T-helper 17 cell (primary cell): ENCODE measurements at regions not wholly inside any gene's neighbourhood (a gene's known extent, or its start where the extent isn't known, plus 50 kb on each side); places are given as distances from the start of the nearest gene placed in this dataset.

ENCODE experiments used
- ATAC-seq: fragments of 150-1000 bp; cut with Tn5 transposase; 2 replicates; pipeline ENCODE4 v1.10.0; 2021; ENCODE audit warnings: mild to moderate bottlenecking, moderate library complexity
- DNase-seq, 3 donors: peaks; one replicate each; pipeline versions ENCODE4 v3.0.0 to v3.0.0-alpha.2; 2020 to 2021
- H3K9me3 ChIP-seq: one replicate; pipeline ENCODE4 v1.7.0; 2013; ENCODE audit warnings: low read length, mild to moderate bottlenecking; ENCODE audit not compliant: control insufficient read depth, poor library complexity, severe bottlenecking
- H3K27ac Mint-ChIP-seq: one replicate; pipeline ENCODE4 v1.8.0; 2022; ENCODE audit warnings: mild to moderate bottlenecking, moderate library complexity, mixed read lengths
- H3K27me3 Mint-ChIP-seq: one replicate; pipeline ENCODE4 v1.8.0; 2022; ENCODE audit warnings: mixed read lengths
- H3K36me3 Mint-ChIP-seq: one replicate; pipeline ENCODE4 v1.8.0; 2022; ENCODE audit warnings: low read depth, mixed read lengths
- H3K4me1 Mint-ChIP-seq: one replicate; pipeline ENCODE4 v1.8.0; 2022; ENCODE audit warnings: mild to moderate bottlenecking, mixed read lengths
- H3K4me3 Mint-ChIP-seq: one replicate; pipeline ENCODE4 v1.8.0; 2022; ENCODE audit warnings: mild to moderate bottlenecking, moderate library complexity, mixed read lengths

GRCh38 chrY:8202837-8203236, 1134.4 kb upstream of the TSPY4 start:
- H3K27me3 Mint-ChIP-seq, result no peaks in the 10 kb centered on the region
- no peaks in the 10 kb centered on the region for H3K9me3 ChIP-seq
- no peaks in the 10 kb centered on the region for H3K36me3 Mint-ChIP-seq
- no peak overlapping the region for H3K27ac Mint-ChIP-seq
- no peak overlapping the region for H3K4me3 Mint-ChIP-seq
- no peaks in the 10 kb centered on the region for H3K4me1 Mint-ChIP-seq
- no peak for DNase-seq
- ATAC-seq, result no peak

GRCh38 chrY:8241144-8241543, 1096.1 kb upstream of the TSPY4 start:
- H3K9me3 ChIP-seq, result no peaks in the 10 kb centered on the region
- H3K36me3 Mint-ChIP-seq, result no peaks in the 10 kb centered on the region
- peaks cover 6% of the 10 kb centered on the region for H3K27me3 Mint-ChIP-seq
- no peaks in the 10 kb centered on the region for H3K4me1 Mint-ChIP-seq
- H3K27ac Mint-ChIP-seq, result no peak overlapping the region
- H3K4me3 Mint-ChIP-seq, result no peak overlapping the region
- DNase-seq (no peak), ATAC-seq (no peak)

DNA sequence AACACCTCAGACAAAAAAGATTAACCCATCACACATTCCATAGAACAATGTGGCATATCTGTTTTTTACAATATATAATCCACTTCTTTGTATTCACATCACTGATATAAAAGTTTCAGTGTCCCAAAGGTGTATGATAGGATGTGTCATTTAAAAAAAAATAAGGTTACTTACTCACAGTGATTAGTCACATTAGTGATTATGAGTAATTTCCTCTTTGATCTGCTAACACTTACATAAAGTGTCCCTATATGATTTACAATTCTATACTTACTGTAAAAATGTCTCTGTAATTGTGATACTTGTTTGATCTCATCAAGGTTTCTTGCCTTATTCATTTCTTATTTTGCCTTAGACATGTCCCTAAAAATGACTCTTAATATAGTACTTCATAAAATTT, 1063.5 kb upstream of the TSPY4 start:
- H3K27ac Mint-ChIP-seq, result no peak overlapping the region
- no peaks in the 10 kb centered on the region for H3K4me1 Mint-ChIP-seq
- H3K36me3 Mint-ChIP-seq, result no peaks in the 10 kb centered on the region
- no peak overlapping the region for H3K4me3 Mint-ChIP-seq
- ATAC-seq, result no peak
- no peaks in the 10 kb centered on the region for H3K9me3 ChIP-seq
- no peak for DNase-seq
- no peaks in the 10 kb centered on the region for H3K27me3 Mint-ChIP-seq

DNA sequence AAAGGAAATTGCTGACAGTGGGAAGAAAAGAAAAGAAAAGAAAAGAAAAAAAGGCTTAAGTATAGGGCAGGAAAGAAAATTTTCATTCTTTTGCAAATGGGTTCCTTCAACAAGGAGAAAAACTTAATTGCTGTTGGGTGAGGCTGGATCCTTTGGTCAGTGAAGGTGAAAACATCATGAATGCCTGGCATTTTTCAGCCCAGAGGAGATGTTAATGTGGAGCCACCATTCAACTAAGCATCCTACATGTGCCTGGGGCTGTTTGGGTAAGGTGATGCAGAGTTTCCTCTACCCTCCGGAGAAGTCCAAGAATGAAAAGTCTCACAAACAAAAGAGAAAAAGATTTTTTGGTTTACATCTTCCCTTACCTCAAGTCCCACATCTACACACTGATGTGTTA, 1032.2 kb upstream of the TSPY4 start:
- ATAC-seq, result no peak
- Mint-ChIP-seq H3K27ac (no peak overlapping the region), H3K27me3 (no peaks in the 10 kb centered on the region), H3K4me1 (no peaks in the 10 kb centered on the region), H3K36me3 (no peaks in the 10 kb centered on the region), H3K4me3 (no peak overlapping the region)
- DNase-seq, result no peak
- H3K9me3 ChIP-seq, result no peaks in the 10 kb centered on the region

DNA sequence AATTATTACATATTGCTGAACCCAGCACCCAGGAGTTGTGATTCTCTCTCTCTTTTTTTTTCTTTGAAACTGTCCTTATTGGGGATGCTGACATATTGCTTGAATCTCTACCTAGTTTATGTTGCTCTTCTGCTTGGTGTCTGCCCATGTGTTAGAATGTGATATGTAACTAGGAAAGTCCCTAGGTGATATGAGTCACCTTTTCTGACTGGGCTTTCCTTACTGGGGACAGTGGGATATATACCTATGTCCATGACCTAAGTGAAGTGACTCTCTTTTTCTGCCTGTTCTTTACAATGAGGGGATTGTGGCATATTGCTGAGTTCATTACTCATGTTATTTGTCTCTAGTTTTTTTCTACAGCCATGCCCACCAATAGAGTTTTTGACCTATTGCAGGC, 1013.2 kb upstream of the TSPY4 start:
- Mint-ChIP-seq H3K27me3 (no peaks in the 10 kb centered on the region), H3K27ac (no peak overlapping the region)

DNA sequence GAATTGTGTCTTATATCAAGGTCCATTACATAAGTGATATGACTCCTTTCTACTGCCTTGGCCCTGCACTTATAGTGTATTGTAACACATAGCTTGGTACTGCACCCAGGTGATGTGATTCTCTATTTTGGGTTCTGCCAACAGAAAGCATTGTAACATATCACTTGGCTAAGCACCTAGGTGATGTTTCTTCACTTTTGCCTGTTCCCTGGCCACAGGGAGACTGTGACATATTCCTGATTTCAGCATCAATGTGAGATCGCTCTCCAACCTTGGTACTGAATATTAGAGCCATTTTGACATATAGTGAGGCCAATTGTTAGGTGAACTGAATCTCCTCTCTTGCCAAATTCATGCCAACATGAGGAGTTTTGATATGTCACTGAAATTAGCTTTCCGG, 1010.3 kb upstream of the TSPY4 start:
- Mint-ChIP-seq H3K27me3 (no peaks in the 10 kb centered on the region), H3K4me1 (no peaks in the 10 kb centered on the region), H3K27ac (no peak overlapping the region), H3K36me3 (no peaks in the 10 kb centered on the region), H3K4me3 (no peak overlapping the region)
- DNase-seq, result no peak
- ATAC-seq, result no peak
- H3K9me3 ChIP-seq, result no peaks in the 10 kb centered on the region

More for the DNA sequence above, 1013.2 kb upstream of the TSPY4 start:
- no peak for ATAC-seq
- no peaks in the 10 kb centered on the region for H3K9me3 ChIP-seq
- Mint-ChIP-seq H3K4me3 (no peak overlapping the region), H3K36me3 (no peaks in the 10 kb centered on the region), H3K4me1 (no peaks in the 10 kb centered on the region)
- no peak for DNase-seq

DNA sequence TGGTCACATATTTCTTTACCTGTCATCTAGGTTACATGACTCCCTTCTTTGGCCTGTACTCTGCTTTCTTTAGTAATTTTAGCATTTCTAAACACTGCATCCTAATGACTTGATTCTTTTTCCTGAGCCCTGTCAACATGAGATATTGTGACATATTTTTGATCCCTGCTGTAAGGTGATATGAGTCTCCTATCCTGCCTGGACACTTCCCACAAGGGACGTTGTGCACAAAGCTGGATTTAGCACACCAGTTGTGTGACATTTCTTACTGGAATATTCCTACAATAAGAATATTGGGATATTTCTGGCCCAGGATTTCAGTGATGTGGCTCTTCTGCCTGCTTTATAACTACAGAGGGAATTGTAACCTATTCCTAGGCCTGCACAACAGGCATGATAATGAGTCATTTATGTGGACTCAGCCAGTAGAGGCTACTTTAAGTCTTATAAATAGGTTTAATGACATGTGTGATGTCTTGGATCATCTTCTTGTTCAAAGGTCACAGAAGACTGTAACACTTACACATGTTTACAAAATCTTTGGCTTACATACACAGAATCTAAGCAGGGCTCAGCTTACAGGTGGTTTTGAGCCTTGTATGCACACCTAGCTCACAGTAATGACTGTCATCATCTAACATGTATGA, 1009.4 kb upstream of the TSPY4 start:
- no peaks in the 10 kb centered on the region for H3K27me3 Mint-ChIP-seq
- H3K27ac Mint-ChIP-seq, result no peak overlapping the region
- H3K4me1 Mint-ChIP-seq, result no peaks in the 10 kb centered on the region
- ATAC-seq (no peak), DNase-seq (no peak)
- H3K4me3 Mint-ChIP-seq, result no peak overlapping the region
- H3K9me3 ChIP-seq, result no peaks in the 10 kb centered on the region
- no peaks in the 10 kb centered on the region for H3K36me3 Mint-ChIP-seq

DNA sequence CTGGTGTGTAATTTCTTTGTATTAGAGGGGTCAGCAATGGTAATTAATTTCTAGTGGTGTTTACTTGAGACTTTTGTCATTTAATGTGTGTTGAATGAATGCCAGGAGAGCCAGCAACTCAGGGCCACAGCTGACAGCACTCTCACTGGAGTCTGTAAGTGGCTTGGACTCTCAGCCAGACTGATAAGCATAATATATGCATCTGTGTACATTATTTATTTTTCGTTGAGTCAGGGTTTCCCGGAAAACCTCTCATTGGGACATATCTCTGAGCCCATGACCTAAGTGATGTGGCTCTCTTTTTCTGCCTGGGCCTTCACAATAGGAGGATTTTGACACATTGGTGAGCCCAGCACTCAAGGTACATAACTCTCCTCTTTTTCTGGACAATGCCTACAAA, 1007.8 kb upstream of the TSPY4 start:
- Mint-ChIP-seq H3K36me3 (no peaks in the 10 kb centered on the region), H3K27ac (no peak overlapping the region), H3K4me1 (no peaks in the 10 kb centered on the region), H3K27me3 (no peaks in the 10 kb centered on the region), H3K4me3 (no peak overlapping the region)
- ATAC-seq (no peak), DNase-seq (no peak)
- H3K9me3 ChIP-seq, result no peaks in the 10 kb centered on the region

- H3K27me3 Mint-ChIP-seq, result no peaks in the 10 kb centered on the region
- no peaks in the 10 kb centered on the region for H3K9me3 ChIP-seq
- ATAC-seq, result no peak
- no peak for DNase-seq
- H3K36me3 Mint-ChIP-seq, result no peaks in the 10 kb centered on the region
- no peak overlapping the region for H3K4me3 Mint-ChIP-seq
- no peak overlapping the region for H3K27ac Mint-ChIP-seq
- H3K4me1 Mint-ChIP-seq, result no peaks in the 10 kb centered on the region
Measured at GRCh38 chrY:8329929-8330328, 1007.3 kb upstream of the TSPY4 start.

- Mint-ChIP-seq H3K4me3 (no peak overlapping the region), H3K4me1 (no peaks in the 10 kb centered on the region), H3K27ac (no peak overlapping the region)
Measured at GRCh38 chrY:8333328-8333727, 1003.9 kb upstream of the TSPY4 start.

GRCh38 chrY:8335299-8335835, 1001.9 kb upstream of the TSPY4 start:
- no peak overlapping the region for H3K27ac Mint-ChIP-seq

More at GRCh38 chrY:8333328-8333727, 1003.9 kb upstream of the TSPY4 start:
- Mint-ChIP-seq H3K27me3 (no peaks in the 10 kb centered on the region), H3K36me3 (no peaks in the 10 kb centered on the region)
- H3K9me3 ChIP-seq, result no peaks in the 10 kb centered on the region
- DNase-seq (no peak), ATAC-seq (no peak)

DNA sequence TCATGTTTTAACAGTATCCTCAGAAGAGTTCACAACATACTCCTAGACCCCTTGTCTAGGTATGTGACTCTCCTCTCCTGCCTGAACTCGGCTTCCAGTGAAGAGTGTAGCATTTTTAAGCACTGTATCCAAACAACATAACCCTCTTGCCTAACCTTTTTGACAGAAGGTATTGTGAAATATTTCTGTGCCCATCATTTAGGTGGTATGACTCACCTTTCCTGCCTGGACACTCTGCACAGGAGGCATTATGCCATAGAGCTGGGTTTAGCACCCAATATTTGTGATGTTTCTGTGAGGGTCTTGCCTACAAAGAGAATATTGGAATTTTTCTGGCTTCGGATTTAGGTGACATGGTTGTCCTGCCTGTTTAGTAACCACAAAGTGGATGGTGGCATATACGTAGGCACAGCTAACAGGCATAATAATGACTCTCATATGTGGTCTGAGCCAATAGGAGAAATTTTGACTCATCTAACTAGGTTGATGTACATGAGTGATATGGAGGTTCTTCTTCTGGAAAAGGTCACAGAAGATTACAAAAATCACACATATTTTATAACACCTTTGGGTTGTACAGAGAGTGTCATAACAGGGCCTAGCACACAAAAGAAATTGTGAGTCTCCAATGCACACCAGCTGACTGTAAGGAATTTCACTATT, 1001.0 kb upstream of the TSPY4 start:
- Mint-ChIP-seq H3K4me3 (no peak overlapping the region), H3K27ac (no peak overlapping the region), H3K4me1 (no peaks in the 10 kb centered on the region), H3K36me3 (no peaks in the 10 kb centered on the region), H3K27me3 (no peaks in the 10 kb centered on the region)
- DNase-seq (no peak), ATAC-seq (no peak)
- H3K9me3 ChIP-seq, result no peaks in the 10 kb centered on the region

More at GRCh38 chrY:8335299-8335835, 1001.9 kb upstream of the TSPY4 start:
- Mint-ChIP-seq H3K4me1 (no peaks in the 10 kb centered on the region), H3K4me3 (no peak overlapping the region), H3K27me3 (no peaks in the 10 kb centered on the region), H3K36me3 (no peaks in the 10 kb centered on the region)
- no peak for DNase-seq
- no peaks in the 10 kb centered on the region for H3K9me3 ChIP-seq
- no peak for ATAC-seq

- ATAC-seq (no peak), DNase-seq (no peak)
- Mint-ChIP-seq H3K27me3 (no peaks in the 10 kb centered on the region), H3K4me1 (no peaks in the 10 kb centered on the region), H3K27ac (no peak overlapping the region), H3K36me3 (no peaks in the 10 kb centered on the region), H3K4me3 (no peak overlapping the region)
- no peaks in the 10 kb centered on the region for H3K9me3 ChIP-seq
Measured at GRCh38 chrY:8341000-8341399, 996.3 kb upstream of the TSPY4 start.

- no peaks in the 10 kb centered on the region for H3K4me1 Mint-ChIP-seq
- H3K27ac Mint-ChIP-seq, result no peak overlapping the region
- ATAC-seq (no peak), DNase-seq (no peak)
- no peaks in the 10 kb centered on the region for H3K9me3 ChIP-seq
- H3K4me3 Mint-ChIP-seq, result no peak overlapping the region
- H3K27me3 Mint-ChIP-seq, result no peaks in the 10 kb centered on the region
- no peaks in the 10 kb centered on the region for H3K36me3 Mint-ChIP-seq
Measured at GRCh38 chrY:8342173-8342572, 995.1 kb upstream of the TSPY4 start.
